Hepatocyte (in vitro differentiated cells): ENCODE measurements at regions not wholly inside any gene's neighbourhood (a gene's known extent, or its start where the extent isn't known, plus 50 kb on each side); places are given as distances from the start of the nearest gene placed in this dataset.

Experiments used
- CTCF ChIP-seq: fragments of 200-600 bp; sonication (generic); IDR thresholded peaks from 2 replicates; pipeline ENCODE4 v1.5.1; 2016; ENCODE audit warnings: antibody characterized with exemption, mild to moderate bottlenecking; ENCODE audit not compliant: poor library complexity
- EZH2phosphoT487 ChIP-seq: fragments of 200-600 bp; sonication (generic); IDR thresholded peaks from one replicate; pipeline ENCODE4 v1.6.1; 2018; ENCODE audit warnings: antibody characterized with exemption, mild to moderate bottlenecking, low read depth, moderate library complexity; ENCODE audit not compliant: unreplicated experiment, severe bottlenecking

- TF ChIP-seq EZH2phosphoT487, result no peak
- no peak for TF ChIP-seq CTCF
These were observed 239.0 kb upstream of the MMADHC start for GRCh38 chr2:149826471-149827125.
